Stimulated activated CD8-positive, alpha-beta memory T cell treated with anti-CD3 and anti-CD28 coated beads, Interleukin-4, amount 100 ng/mL, for 24 hours (primary cell): ENCODE measurements at regions not wholly inside any gene's neighbourhood (a gene's known extent, or its start where the extent isn't known, plus 50 kb on each side); places are given as distances from the start of the nearest gene placed in this dataset.
"Not testable (repeated sequence)": the region's sequence is repeated elsewhere in the genome, so short reads cannot be mapped to it uniquely, and the experiment has no call there.

ENCODE experiments used
- DNase-seq: peaks from one replicate; pipeline ENCODE4 v3.0.0-alpha.2; 2020; ENCODE audit warnings: low read depth

DNA sequence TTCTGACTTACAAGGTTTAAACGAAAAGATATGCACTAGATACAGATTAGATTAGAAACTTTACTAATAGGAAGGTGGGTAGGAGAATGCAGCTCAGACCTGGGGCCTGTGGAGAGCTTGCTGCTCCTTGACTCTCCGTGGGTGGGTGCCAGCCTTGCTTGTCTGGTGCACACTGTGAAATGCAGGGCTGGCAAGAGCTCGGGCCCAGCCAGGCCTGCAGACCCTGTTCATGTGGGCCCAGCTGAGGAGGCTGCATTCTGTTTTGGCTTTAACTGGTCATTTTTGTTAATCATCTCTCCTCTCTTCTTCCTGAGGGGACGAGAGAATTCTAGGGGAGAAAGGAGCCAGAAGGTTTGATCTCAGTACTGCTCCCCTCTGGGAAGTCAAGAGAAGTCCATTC is 325.4 kb downstream of the QKI start:
- no peak for DNase-seq

DNA sequence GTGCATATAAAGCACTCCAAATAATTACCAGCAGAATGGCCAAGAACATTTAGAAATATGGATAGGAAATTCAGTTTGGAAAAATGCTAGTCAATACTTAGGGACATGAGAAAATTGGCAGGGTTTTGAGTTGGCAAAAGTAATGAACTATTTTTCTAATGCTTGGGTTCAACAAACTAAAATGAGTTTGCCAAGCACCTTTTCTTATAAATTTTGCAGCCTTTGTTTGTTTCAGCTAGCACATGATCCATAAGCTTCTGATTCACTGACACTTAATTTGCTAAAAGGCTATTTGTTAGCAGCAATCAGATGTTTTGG is 324.8 kb downstream of the QKI start:
- no peak for DNase-seq

GRCh38 chr6:163738725-163739407 is 324.3 kb downstream of the QKI start:
- DNase-seq = no peak

- DNase-seq = no peak
Observed at GRCh38 chr6:163738304-163738703, 323.8 kb downstream of the QKI start.

GRCh38 chr6:163735076-163735475 is 320.6 kb downstream of the QKI start:
- no peak for DNase-seq

GRCh38 chr6:163733061-163733460 is 318.5 kb downstream of the QKI start:
- DNase-seq = no peak

- no peak for DNase-seq
Observed at GRCh38 chr6:163732479-163732878, 318.0 kb downstream of the QKI start.

DNA sequence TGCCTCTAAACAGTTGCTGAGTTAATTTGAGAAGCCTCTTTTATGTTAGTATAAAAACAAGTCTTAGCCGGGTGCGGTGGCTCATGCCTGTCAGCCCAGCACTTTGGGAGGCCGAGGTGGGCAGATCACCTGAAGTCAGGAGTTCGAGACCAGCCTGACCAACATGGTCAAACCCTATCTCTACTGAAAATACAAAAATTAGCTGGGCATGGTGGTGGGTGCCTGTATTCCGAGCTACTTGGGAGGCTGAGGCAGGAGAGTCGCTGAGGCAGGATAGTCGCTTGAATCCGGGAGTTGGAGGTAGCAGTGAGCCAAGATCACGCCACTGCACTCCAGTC is 317.5 kb downstream of the QKI start:
- DNase-seq = not testable (repeated sequence)

DNA sequence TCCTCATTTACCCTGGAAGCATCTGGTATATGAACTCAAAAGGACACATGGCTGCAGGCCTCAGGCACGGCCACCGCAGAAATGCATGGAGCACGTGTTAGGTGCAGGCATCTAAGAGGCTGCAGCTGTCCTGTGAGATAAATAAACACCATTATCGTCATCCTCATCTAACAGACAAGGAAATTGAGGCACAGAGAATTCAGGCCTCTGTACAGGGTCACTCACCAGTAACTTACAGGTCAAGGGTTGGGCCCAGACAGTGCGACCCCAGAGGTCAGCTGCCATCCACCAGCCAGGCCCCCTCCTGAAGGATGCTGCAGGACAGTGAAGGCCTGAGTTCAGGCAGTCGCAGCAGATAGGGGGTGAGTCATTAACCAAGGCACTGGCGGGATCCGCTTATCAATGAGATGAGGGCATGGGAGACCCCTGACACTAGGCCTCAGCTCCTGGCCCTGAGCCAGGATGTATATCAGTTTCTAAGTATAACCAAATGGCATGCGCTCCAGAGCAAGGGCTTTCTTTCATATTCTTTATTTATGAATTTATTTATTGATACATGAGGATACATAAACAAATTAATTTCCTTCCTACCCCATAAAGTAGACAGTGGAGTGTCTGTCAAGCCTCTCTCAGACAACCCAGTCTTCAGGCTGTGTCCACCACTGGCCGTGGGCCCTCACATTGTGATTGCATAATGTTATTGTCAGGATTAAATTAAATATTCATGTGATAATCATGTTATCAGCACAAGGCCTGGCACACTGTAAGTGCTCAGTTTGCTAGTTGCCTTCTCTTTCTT is 316.9 kb downstream of the QKI start:
- DNase-seq = no peak

- DNase-seq = no peak
Observed at GRCh38 chr6:163730246-163731210, 316.0 kb downstream of the QKI start.

- no peak for DNase-seq
Observed at GRCh38 chr6:163729127-163729872, 314.8 kb downstream of the QKI start.

DNA sequence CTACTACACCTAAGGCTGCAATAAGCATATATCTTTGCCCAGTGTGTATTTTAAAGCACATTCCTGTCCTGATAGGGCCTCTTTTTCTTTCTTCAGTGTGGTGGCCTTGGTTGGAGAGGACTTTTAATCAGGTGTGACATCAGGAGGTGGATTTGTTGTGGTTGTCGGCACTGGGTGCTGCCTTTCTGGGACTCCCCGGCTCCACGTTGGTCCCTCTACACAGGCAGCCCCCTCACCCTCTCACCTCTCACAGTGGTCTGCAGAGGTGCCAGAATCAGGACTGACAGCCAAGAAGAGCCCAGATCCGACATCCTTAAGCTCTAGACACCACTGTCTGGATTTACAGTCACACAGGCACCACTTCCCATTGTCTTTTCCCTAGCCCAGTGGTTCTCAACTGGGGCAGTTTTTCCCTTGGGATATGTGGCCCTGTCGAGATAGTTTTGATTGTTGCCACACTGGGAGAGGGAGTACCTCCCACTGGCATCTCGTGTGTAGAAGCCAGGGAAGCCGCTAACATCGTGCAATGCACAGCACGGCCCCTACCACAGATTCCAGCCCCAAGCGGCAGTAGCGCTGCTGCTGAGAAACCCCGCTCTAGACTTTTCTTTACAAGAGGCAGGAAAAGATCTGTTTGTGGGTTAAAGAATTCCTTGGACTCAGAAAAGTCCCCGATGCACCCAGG is 314.1 kb downstream of the QKI start:
- DNase-seq = no peak

DNA sequence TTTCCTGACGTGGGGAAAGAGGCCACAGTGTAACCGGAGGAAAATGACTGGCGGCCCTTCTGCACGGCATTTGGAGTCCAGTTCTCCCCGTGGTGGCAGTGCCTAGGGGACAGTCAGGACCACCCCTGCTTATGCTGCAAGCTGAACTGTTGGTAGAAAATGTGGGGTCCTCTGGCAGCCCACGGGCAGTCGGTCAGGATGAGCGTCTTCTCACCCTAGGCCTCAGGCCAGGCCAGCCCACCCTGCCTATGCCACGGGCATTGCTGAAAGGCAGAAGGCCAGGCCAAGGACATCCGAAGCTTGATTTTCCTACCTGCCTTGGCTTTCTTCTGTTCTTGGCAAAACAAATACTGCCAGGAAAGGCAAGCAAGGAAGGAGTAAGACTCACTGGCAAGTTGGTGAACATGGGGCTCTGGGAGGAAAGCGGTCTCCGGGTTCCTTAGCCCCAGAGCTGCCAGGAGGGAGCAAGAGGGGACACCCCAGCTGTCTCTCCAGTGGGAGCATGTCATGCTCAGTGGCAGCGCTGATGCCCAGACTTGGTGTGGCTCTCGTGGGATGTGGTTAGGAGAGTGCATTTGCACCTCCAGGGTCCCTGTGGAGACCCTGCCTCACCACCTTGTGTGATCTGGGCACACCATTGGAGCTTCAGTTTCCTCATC is 311.6 kb downstream of the QKI start:
- DNase-seq = no peak

- DNase-seq = no peak
Observed at GRCh38 chr6:163725008-163725941, 310.8 kb downstream of the QKI start.

DNA sequence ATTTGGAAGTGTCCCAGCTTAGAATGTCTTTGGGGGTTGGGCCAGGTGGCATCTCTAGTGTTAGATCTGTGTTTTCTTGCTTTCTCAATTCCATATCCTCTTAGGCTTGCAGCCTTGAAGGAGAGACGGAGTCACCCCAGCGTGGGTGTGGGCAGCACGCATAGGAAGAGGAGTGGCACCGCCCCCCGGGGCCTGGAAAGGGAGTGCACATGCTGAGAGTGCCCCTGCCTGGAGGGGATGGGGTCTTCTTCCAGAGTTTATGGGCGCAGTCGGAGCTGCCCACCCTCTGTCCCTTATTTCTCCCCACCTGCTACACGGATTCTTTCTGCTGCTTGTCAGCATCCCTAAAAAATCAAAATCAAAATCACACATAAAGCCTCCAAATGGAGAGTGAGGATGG is 309.7 kb downstream of the QKI start:
- DNase-seq = no peak

GRCh38 chr6:163723759-163724158 is 309.2 kb downstream of the QKI start:
- DNase-seq = no peak

GRCh38 chr6:163721922-163722692 is 307.6 kb downstream of the QKI start:
- no peak for DNase-seq

- no peak for DNase-seq
Observed at GRCh38 chr6:163721435-163721834, 306.9 kb downstream of the QKI start.
